ENCODE measurements at regions not wholly inside any gene's neighbourhood (a gene's known extent, or its start where the extent isn't known, plus 50 kb on each side); places are given as distances from the start of the nearest gene placed in this dataset.
A peak's percentile ranks its signal among the peaks of the same experiment; 100 is the strongest.
"Not testable (repeated sequence)": the region's sequence is repeated elsewhere in the genome, so short reads cannot be mapped to it uniquely, and the experiment has no call there.

DNA sequence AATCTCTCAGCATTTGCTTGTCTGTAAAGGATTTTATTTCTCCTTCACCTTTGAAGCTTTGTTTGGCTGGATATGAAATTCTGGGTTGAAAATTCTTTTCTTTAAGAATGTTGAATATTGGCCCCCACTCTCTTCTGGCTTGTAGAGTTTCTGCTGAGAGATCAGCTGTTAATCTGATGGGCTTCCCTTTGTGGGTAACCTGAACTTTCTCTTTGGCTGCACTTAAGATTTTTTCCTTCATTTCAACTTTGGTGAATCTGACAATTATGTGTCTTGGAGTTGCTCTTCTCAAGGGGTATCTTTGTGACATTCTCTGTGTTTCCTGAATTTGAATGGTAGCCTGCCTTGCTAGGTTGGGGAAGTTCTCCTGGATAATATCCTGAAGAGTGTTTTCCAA is 189.4 kb downstream of the TTC6 start:
- H3K27ac ChIP-seq (ENCODE audit: extremely low read length, insufficient read depth, low read length); H2AFZ ChIP-seq (ENCODE audit: low read length); H3K27me3 ChIP-seq (ENCODE audit: control insufficient read depth in 1 of 2, insufficient read depth in 2 of 2, low read length in 2 of 2); H3K4me2 ChIP-seq (ENCODE audit: low read depth, low read length); intact Hi-C loops (cut with micrococcal nuclease; ENCODE audit: unreplicated experiment); H3K9me3 ChIP-seq (ENCODE audit: low read length); CTCF ChIA-PET (ENCODE audit: low intra/inter-chr PET ratio, low total read pairs); FAIRE-seq; ATAC-seq; H3K79me2 ChIP-seq (ENCODE audit: insufficient read depth, low read length); H4K20me1 ChIP-seq (ENCODE audit: insufficient read depth, low read length); DNase-seq (ENCODE audit: low spot score); in situ Hi-C loops (cut with HindIII; ENCODE audit: extremely low pct_ligation_motif_present, low pct_unique_long_range_greater_than_20kb); H3K4me3 ChIP-seq (replicated peaks in 1 of 3; ENCODE audit: insufficient read depth in 1 of 3, low read depth in 2 of 3, low read length in 3 of 3); BruUV-seq (replicated peaks); H3K36me3 ChIP-seq (replicated peaks in 1 of 2; ENCODE audit: control insufficient read depth in 1 of 2, insufficient read depth in 2 of 2, low read length in 2 of 2); H3K9ac ChIP-seq (ENCODE audit: insufficient read depth, low read depth, low read length): not testable (repeated sequence)
- TF ChIP-seq ZNF816 (CRISPR knock-in tag; IDR thresholded peaks at IDR 0.05; ENCODE audit: borderline replicate concordance) = peak; percentile 51; the same call in 1 of the 2 replicates
- peak; percentile 95 for TF ChIP-seq ZNF317 (CRISPR knock-in tag; IDR thresholded peaks at IDR 0.05)
- H3K4me1 ChIP-seq (ENCODE audit: insufficient read depth, low read length) = peaks cover 46% of the 10 kb centered on the region
- POLR2A ChIA-PET = interaction anchor here (1.2 to 3.8 kb wide), 2 partner anchors 80 to 81 kb away, joined by 3 to 14 read pairs; no protein-coding TSS in a partner anchor

DNA sequence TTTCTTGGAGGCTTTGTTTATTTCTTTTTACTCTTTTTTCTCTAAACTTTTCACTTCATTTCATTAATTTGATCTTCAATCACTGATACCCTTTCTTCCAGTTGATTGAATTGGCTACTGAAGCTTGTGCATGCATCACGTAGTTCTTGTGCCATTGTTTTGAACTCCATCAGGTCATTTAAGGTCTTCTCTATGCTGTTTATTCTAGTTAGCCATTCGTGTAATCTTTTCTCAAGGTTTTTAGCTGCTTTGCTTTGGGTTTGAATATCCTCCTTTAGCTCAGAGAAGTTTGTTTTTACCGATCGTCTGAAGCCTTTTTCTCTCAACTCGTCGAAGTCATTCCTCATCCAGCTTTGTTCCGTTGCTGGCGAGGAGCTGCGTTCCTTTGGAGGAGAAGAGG is 189.9 kb downstream of the TTC6 start:
- H3K27me3 ChIP-seq (ENCODE audit: control insufficient read depth in 1 of 2, insufficient read depth in 2 of 2, low read length in 2 of 2); H3K4me3 ChIP-seq (replicated peaks in 1 of 3; ENCODE audit: insufficient read depth in 1 of 3, low read depth in 2 of 3, low read length in 3 of 3); H3K79me2 ChIP-seq (ENCODE audit: insufficient read depth, low read length); ATAC-seq; DNase-seq (ENCODE audit: low spot score); in situ Hi-C loops (cut with HindIII; ENCODE audit: extremely low pct_ligation_motif_present, low pct_unique_long_range_greater_than_20kb); H2AFZ ChIP-seq (ENCODE audit: low read length); H3K9ac ChIP-seq (ENCODE audit: insufficient read depth, low read depth, low read length); H4K20me1 ChIP-seq (ENCODE audit: insufficient read depth, low read length); H3K9me3 ChIP-seq (ENCODE audit: low read length); CTCF ChIA-PET (ENCODE audit: low intra/inter-chr PET ratio, low total read pairs); H3K4me2 ChIP-seq (ENCODE audit: low read depth, low read length); FAIRE-seq; H3K36me3 ChIP-seq (replicated peaks in 1 of 2; ENCODE audit: control insufficient read depth in 1 of 2, insufficient read depth in 2 of 2, low read length in 2 of 2); intact Hi-C loops (cut with micrococcal nuclease; ENCODE audit: unreplicated experiment); H3K27ac ChIP-seq (ENCODE audit: extremely low read length, insufficient read depth, low read length); BruUV-seq (replicated peaks); TF ChIP-seq SOX13 (IDR thresholded peaks at IDR 0.05): not testable (repeated sequence)
- peaks cover 46% of the 10 kb centered on the region for H3K4me1 ChIP-seq (ENCODE audit: insufficient read depth, low read length)
- POLR2A ChIA-PET = interaction anchor here (1.2 to 3.8 kb wide), 2 partner anchors 80 to 81 kb away, joined by 3 to 14 read pairs; no protein-coding TSS in a partner anchor
- WGBS (ENCODE audit: low lambda C conversion rate) = 80% methylated on average over 9 of the region's 9 CpGs
- TF ChIP-seq MED1 (CRISPR knock-in tag; IDR thresholded peaks at IDR 0.05) = peak; percentile 49
- TF ChIP-seq RXRB (CRISPR knock-in tag; IDR thresholded peaks at IDR 0.05; ENCODE audit: borderline replicate concordance) = peak; percentile 89
- TF ChIP-seq GATAD2A (CRISPR knock-in tag; IDR thresholded peaks at IDR 0.05) = peak; percentile 37; the same call in 1 of the 2 replicates
- TF ChIP-seq ZMYM4 (CRISPR knock-in tag; IDR thresholded peaks at IDR 0.05) = peak; percentile 26; the same call in 1 of the 2 replicates
- TF ChIP-seq ARID5B (CRISPR knock-in tag; IDR thresholded peaks at IDR 0.05) = peak; percentile 43; the same call in 1 of the 2 replicates
- peak; percentile 33; the same call in 1 of the 2 replicates for TF ChIP-seq RARA (CRISPR knock-in tag; IDR thresholded peaks at IDR 0.05)
- TF ChIP-seq ZNF644 (CRISPR knock-in tag; IDR thresholded peaks at IDR 0.05; ENCODE audit: low read depth) = 0 out of 2 replicates have a peak, but pooled peaks have one; percentile 35
- TF ChIP-seq NCOA2 (CRISPR knock-in tag; IDR thresholded peaks at IDR 0.05) = peak; percentile 18; the same call in 1 of the 2 replicates
- peak in 1 of 2 experiments; percentile 25; a peak in 1 of 4 replicates for TF ChIP-seq SOX13 (CRISPR knock-in tag; conservative IDR thresholded peaks at IDR 0.05 in 1 of 2, IDR thresholded peaks at IDR 0.05 in 1 of 2)
- TF ChIP-seq THRA (CRISPR knock-in tag; IDR thresholded peaks at IDR 0.05; ENCODE audit: borderline replicate concordance) = peak; percentile 91; the same call in 1 of the 2 replicates
- peak; percentile 25; the same call in 1 of the 2 replicates for TF ChIP-seq SOX5 (CRISPR knock-in tag; IDR thresholded peaks at IDR 0.05; ENCODE audit: borderline replicate concordance)
